GM18519 (cell line): ENCODE measurements at regions not wholly inside any gene's neighbourhood (a gene's known extent, or its start where the extent isn't known, plus 50 kb on each side); places are given as distances from the start of the nearest gene placed in this dataset.
"Not testable (repeated sequence)": the region's sequence is repeated elsewhere in the genome, so short reads cannot be mapped to it uniquely, and the experiment has no call there.

ENCODE experiments used
- ATAC-seq: cut with Tn5 transposase; IDR thresholded peaks from one replicate; pipeline ENCODE4 v1.9.1; 2021; ENCODE audit warnings: mild to moderate bottlenecking, moderate library complexity; ENCODE audit not compliant: unreplicated experiment, low FRiP score

DNA sequence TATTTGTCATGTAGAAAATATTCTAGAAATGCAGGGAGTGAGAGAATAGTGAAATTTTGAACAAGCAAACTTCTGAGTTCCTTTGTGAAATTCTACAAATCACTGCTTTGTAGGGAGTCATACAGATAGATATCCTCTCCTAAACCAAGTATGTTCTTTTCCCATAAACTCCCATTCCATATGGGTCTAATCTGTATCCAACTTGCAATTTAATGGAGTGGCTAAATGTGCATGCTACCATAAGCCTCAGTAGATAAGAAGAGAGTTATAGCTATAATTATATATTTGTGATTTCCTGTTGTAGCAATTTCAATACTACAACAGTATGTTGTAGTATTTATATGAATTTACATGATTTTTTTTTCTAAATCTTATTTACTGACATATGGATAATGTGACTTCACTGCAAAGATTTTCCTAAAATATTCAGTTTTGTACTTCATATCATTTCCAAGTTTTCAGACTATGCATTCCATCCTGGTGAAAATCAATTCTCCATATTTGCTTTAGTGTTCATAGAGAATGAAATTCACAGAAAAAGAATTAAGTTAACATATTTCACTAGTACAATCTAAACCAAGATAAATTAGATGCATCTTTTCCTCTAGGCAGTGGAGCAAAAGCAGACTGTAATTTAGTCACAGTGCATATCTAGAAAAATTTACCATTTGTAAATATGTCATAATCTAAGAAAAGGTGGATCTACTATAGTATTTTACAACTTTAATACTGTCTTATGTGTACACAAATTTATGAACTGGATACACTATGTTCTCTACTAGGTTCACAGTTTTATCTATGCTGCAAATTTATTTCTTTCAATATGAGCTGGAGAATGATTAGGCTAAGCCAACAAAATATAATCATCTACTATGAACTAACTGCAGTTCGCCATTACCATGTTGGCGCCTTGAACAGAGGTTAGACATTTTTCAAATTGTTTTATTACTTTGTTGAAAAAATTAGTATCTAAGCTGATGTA lies 372.9 kb upstream of the NDST3 start:
- ATAC-seq, result no peak

DNA sequence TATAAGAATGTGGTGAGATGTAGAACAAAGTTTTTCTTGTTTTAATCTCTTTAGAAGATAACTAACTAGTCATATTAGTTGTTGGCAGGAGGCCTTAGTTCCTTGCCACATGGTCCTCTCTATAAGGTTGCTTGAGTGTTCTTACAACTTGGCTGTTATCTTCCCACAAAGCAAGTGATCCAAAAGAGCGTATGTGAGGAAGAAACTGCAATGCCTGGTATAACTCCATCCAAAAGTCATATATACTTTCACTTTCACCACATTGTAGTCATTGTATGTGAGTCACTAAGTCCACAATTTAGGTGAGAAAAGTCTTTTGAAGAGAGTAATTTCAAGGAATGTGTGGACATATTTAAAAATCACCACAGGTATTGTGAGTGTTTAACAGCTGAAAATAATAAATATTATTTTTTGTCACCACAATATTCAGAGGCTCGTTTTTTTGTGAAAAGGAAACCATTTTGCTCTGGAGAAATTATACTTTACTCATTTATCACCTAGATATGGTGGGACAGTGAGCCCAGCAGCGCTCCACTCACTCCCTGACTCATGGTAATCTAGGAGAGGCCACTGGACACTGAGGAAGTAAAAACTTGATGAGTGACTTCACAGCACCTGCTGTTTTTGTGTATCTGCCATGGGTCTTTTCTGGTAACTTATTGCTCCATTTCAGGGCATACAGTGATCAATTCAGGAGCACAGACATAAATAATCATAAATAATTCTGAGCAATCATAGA lies 369.4 kb upstream of the NDST3 start:
- no peak for ATAC-seq

- no peak for ATAC-seq
Observed at GRCh38 chr4:117676153-117676552, 358.1 kb upstream of the NDST3 start.

DNA sequence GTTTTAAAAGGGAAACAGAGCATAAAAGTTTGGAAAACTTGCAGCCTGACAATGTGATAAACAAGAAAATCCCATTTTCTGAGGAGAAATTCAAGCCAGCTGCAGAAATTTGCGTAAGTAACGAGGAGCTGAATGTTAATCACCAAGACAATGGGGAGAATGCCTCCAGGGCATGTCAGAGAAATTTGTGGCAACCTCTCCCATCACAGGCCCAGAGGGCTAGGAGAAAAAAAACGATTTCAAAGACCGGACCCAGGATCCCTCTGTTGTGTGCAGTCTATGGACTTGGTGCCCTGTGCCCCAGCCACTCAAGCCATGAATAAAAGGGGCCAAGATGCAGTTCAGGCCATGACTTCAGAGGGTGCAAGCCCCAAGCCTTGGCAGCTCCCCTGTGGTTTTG lies 355.4 kb upstream of the NDST3 start:
- ATAC-seq, result no peak

DNA sequence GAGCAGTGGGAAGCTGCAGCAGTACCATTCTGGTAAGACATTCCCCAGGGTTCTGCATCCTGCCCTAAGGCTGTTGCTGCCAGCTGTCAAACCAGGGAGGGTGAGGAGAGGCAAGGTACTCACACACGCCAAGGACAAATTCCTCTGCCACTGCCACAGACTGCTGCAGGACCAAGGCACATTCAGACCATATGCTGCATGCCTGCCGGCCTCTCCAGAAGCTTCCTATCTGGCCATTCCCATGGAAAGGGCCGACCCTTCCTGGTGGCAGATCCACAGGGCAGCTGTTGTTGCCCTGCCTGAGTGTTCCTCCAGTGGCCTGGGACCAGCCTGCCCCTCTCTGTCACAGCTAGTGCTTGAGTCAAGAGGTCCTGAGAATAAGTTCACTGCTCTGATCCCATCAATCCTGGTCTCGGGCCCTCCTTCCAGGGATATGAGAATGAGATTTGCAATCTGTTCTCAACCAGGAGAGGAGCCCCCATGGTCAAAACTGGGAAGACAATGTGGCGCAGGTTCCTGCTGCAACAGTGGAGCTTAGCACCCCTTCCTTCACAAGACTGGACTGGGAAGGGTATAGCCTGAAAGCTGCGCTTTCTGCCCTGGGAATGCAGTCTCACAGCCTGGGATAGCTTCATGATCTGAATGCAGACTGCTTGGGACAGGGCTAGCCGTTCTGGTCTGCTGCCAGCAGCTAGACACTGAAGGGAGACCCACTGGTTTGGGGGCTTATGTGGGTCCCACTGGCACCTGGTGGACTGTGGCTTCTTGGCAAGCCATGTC lies 342.5 kb upstream of the NDST3 start:
- no peak for ATAC-seq

- ATAC-seq, result no peak
Observed at GRCh38 chr4:117692538-117692937, 341.7 kb upstream of the NDST3 start.

DNA sequence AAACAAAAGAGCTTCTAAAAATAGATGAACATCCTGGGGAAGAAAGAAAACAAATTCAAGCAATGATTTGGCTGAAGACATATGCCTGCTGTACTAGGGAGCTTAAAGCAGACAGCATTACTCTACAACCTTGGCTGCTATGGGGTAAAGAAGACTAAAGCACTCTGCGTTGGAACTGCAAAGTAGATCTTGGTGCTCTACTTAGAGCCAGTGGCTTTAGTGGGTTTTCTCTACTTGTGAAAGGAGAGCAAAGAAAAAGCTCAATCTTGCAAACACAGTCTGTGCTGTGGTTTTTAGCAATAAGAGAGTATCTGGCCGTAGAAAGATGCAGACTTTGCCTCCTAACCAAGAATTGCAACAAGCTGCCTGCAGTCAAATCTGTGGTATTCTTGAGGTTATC lies 334.7 kb upstream of the NDST3 start:
- no peak for ATAC-seq

GRCh38 chr4:117700111-117700892 lies 334.0 kb upstream of the NDST3 start:
- peak; percentile 65 for ATAC-seq

DNA sequence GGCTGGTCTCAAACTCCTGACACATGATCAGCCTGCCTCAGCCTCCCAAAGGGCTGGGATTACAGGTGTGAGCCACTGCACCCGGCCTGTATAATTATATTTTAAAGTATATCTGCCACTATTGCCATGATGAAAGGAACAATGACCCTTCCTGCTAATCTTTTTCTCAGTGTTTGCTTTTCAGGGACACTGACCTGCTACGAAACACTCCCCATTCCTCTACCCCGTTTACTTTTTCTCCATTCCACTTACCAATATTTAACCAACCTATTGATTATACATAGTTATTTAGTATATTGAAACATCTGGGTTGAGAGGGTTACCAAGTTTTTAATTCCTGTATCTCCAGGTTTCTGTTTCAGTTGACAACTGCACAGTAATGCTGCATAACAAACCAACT lies 331.9 kb upstream of the NDST3 start:
- no peak for ATAC-seq

DNA sequence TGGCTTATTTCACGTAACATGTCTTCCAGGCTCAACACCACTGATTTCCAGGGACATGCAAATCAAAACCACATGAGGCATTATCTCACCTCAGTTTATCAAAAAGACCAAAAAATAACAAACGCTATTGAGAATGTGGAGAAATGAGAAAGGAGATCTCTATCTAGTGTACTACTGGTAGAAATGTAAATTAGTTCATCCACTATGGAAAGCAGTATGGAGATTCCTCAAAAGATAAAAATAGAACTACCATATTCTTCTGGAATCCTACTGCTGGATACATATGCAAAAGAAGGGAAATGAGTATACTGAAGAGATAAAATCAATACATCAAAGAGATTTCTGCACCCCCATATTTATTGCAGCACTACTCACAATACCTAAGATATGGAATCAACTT lies 329.6 kb upstream of the NDST3 start:
- no peak for ATAC-seq

DNA sequence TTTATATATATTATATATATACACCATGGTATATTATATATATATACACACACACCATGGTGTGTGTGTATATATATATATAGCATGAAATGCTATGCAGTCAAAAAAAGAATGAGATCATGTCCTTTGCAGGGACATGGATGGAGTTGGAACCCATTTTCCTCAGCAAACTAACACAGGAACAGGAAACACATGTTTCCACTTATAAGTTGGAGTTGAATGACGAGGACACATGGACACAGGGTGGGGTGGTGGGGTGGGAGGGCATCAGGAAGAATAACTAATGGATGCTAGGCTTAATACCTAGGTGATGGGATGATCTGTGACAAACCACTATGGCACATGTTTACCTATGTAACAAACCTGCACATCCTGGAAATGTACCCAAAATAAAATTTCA lies 293.6 kb upstream of the NDST3 start:
- ATAC-seq, result no peak

GRCh38 chr4:117745379-117745778 lies 288.9 kb upstream of the NDST3 start:
- not testable (repeated sequence) for ATAC-seq

DNA sequence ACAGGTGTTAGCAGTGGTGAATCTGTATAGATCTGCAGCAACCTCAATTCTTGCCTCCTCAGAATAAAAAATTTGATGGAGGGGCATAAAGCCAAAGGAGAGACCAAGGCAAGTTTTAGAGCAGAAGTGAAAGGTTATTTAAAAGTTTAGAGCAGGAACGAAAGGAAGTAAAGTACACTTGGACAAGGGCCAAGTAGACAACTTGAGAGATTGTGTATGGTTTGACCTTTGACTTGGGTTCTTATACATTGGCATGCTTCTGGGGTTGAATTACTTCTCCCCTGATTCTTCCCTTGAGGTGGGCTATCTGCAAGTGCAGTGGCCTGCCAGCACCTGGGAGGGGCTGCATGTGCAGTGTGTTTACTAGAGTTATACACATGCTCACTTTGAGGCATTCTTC lies 278.8 kb upstream of the NDST3 start:
- no peak for ATAC-seq

DNA sequence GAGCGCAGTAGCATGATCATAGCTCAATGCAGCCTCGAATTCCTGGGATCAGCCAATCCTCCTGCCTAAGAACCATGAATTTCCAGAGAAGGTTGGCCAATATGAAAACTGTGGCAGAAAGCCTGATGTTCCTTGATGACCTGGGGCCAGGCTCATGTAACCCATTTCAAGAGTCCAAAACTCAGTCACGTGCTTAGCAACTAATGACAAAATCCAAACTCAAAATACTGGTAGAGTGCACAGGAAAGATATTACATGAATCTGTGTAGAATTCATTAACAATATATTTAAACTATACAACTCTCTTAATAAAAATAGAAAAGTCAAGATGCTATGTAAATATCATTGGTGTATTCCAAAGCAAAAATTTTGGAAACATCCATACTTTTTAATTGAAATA lies 265.7 kb upstream of the NDST3 start:
- ATAC-seq, result no peak

DNA sequence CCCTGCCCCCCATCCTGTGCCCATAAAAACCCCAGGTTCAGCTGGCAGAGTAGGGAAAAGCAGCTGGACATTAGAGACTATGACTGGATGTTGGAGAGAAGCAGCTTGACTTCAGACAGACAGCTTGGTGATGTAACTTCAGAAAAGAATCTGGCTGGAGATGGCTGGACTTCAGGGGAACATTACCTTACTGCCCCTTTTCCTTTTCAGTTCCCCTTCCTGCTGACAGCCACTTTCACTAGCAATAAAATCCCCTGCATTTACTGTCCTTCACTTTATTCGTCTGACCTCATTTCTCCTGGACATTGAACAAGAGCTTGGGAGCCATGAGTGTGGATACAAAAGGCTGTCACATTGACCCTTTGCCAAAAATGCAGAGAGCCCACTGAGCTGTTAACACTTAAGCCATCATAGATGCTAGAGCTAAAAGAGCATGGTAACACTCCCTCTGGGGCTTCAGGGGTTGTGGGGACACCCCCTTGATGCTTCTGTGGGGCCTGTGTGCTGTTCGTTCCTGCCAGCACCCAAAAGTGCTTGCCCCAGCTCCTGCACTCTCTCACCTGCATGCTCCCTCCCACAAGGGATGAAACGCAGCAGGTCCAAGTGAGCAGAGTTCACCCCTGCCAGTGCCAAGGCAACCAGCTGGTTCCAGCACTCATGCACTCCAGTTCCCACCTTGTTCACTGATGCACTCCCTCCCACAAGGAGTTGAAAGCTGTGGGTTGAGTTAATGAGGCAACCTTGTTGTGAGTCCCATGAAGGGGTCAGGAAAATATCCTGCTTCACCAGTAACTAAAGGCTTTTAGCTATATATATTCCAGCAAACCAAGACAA lies 263.8 kb upstream of the NDST3 start:
- no peak for ATAC-seq

GRCh38 chr4:117771647-117772337 lies 262.5 kb upstream of the NDST3 start:
- ATAC-seq, result no peak

DNA sequence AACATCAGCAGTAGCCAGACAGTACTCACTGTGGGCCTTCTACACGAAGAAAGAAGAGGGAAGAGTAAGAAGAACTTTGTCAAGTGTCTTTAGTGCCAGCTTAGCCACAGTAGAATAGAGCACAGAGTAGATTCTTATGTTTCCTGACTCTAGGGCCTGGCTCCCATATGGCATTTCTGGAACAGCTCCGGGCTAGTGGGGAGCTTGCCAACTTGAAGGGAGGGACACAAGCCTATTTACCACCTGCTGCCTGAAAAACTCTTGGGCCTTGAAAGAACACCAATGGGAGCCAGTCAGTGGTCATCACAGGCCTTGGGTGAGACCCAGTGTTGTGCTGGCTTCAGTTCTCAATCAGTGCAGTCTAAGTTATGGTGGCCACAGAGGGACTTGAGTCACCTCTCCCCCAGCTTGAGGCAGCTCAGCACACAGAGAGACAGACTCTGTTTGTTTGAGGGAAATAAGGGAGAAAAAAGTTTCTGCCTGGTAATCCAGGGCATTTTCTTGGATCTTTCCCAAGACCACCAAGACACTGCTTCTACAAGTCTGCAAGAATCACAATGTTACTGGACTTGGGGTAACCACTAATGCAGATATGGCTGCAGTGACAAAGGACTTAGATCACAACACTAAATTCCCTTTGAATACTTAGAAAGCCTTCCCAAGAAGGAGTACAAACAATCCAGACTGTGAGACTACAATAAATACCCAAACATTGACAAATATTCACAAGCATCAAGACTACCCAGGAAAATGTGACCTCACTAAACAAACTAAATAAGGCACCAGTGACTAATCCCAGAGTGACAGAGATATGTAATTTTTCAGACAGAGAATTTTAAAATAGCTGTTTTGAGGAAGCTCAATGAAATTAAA lies 261.0 kb upstream of the NDST3 start:
- ATAC-seq, result no peak

DNA sequence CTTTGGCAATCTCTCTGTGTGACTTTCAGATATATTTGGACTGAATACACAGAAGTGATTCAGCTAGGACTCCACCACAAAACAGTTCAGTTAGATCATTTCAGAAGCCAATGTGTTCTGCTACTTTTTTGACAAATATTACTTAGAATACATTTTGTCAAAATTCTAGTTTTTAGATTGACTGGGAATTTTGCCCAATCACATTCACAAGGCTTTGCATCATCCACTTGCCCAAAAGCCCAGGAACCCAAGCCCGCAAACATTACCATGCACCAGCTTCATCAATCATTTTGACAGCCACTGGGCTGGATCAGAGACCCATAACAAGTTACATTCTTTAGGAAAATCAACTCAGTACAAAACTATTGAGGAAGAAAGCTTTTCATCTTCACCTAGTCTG lies 256.6 kb upstream of the NDST3 start:
- ATAC-seq, result no peak
